B cell (primary cell): ENCODE measurements at regions not wholly inside any gene's neighbourhood (a gene's known extent, or its start where the extent isn't known, plus 50 kb on each side); places are given as distances from the start of the nearest gene placed in this dataset.

ENCODE experiments used
- CTCF ChIP-seq: fragments of 200-600 bp; IDR thresholded peaks from one replicate; pipeline ENCODE4 v1.8.0; 2022; ENCODE audit warnings: antibody characterized with exemption, mild to moderate bottlenecking
- EZH2 ChIP-seq: IDR thresholded peaks from 2 replicates; pipeline ENCODE4 v1.6.1; 2012; ENCODE audit warnings: borderline replicate concordance, low read depth, mild to moderate bottlenecking, moderate library complexity, low read length; ENCODE audit not compliant: insufficient read depth, poor library complexity, severe bottlenecking

DNA sequence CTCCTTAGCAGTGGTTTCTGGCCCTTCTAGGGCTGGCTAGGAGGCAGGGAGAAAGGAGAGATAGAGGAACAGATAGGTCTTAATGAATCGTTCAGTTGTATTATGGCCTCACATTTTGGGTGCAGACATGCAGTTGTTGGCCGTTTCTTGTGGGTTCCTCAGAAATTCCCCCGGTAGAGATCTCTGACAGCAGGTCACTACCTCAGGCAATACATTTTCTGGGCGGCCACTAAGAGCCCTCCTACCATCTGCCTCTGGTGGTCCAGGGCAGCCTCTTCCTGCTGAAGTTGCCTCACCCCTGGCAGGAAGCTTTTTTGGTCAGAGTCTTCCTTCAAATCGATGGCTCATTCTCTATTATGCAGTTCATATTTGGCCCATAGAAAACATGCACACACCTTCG is 266.1 kb downstream of the SV2B start:
- TF ChIP-seq CTCF (no peak), EZH2 (no peak)
